ENCODE measurements at regions not wholly inside any gene's neighbourhood (a gene's known extent, or its start where the extent isn't known, plus 50 kb on each side); places are given as distances from the start of the nearest gene placed in this dataset.
"Not testable (repeated sequence)": the region's sequence is repeated elsewhere in the genome, so short reads cannot be mapped to it uniquely, and the experiment has no call there.

- no peaks in the 10 kb centered on the region for H3K9me3 Mint-ChIP-seq
- no peak for DNase-seq (ENCODE audit: low spot score)
These were observed 170.4 kb upstream of the ATP10A start for GRCh38 chr15:26033493-26033892.

GRCh38 chr15:26032162-26032846 lies 169.2 kb upstream of the ATP10A start:
- Mint-ChIP-seq H3K4me3 (no peak overlapping the region), H3K9me3 (no peaks in the 10 kb centered on the region), H3K27ac (no peak overlapping the region), H3K36me3 (ENCODE audit: low read depth) (no peaks in the 10 kb centered on the region), H3K4me1 (ENCODE audit: low read depth) (no peaks in the 10 kb centered on the region), H3K27me3 (ENCODE audit: low read depth) (no peaks in the 10 kb centered on the region)
- DNase-seq (ENCODE audit: low spot score) = no peak

More at GRCh38 chr15:26033493-26033892, 170.4 kb upstream of the ATP10A start:
- Mint-ChIP-seq H3K27ac (no peak overlapping the region), H3K4me1 (ENCODE audit: low read depth) (no peaks in the 10 kb centered on the region), H3K27me3 (ENCODE audit: low read depth) (peaks cover 3% of the 10 kb centered on the region), H3K36me3 (ENCODE audit: low read depth) (no peaks in the 10 kb centered on the region), H3K4me3 (no peak overlapping the region)

- not testable (repeated sequence) for H3K9me3 Mint-ChIP-seq; H3K4me1 Mint-ChIP-seq (ENCODE audit: low read depth); H3K27ac Mint-ChIP-seq; H3K4me3 Mint-ChIP-seq; DNase-seq (ENCODE audit: low spot score); H3K27me3 Mint-ChIP-seq (ENCODE audit: low read depth); H3K36me3 Mint-ChIP-seq (ENCODE audit: low read depth)
These were observed 166.5 kb upstream of the ATP10A start for GRCh38 chr15:26029586-26029985.

GRCh38 chr15:26029146-26029545 lies 166.0 kb upstream of the ATP10A start:
- H3K27ac Mint-ChIP-seq = no peak overlapping the region
- no peak for DNase-seq (ENCODE audit: low spot score)
- no peaks in the 10 kb centered on the region for H3K27me3 Mint-ChIP-seq (ENCODE audit: low read depth)
- no peaks in the 10 kb centered on the region for H3K4me1 Mint-ChIP-seq (ENCODE audit: low read depth)
- no peaks in the 10 kb centered on the region for H3K9me3 Mint-ChIP-seq
- no peak overlapping the region for H3K4me3 Mint-ChIP-seq
- no peaks in the 10 kb centered on the region for H3K36me3 Mint-ChIP-seq (ENCODE audit: low read depth)

GRCh38 chr15:26028086-26028740 lies 165.1 kb upstream of the ATP10A start:
- H3K27me3 Mint-ChIP-seq (ENCODE audit: low read depth) = no peaks in the 10 kb centered on the region
- H3K27ac Mint-ChIP-seq = no peak overlapping the region
- H3K36me3 Mint-ChIP-seq (ENCODE audit: low read depth) = no peaks in the 10 kb centered on the region
- H3K9me3 Mint-ChIP-seq = no peaks in the 10 kb centered on the region
- no peak for DNase-seq (ENCODE audit: low spot score)
- H3K4me3 Mint-ChIP-seq = no peak overlapping the region
- no peaks in the 10 kb centered on the region for H3K4me1 Mint-ChIP-seq (ENCODE audit: low read depth)

GRCh38 chr15:26026671-26027070 lies 163.5 kb upstream of the ATP10A start:
- not testable (repeated sequence) for H3K4me1 Mint-ChIP-seq (ENCODE audit: low read depth); H3K27ac Mint-ChIP-seq; H3K36me3 Mint-ChIP-seq (ENCODE audit: low read depth); H3K9me3 Mint-ChIP-seq; DNase-seq (ENCODE audit: low spot score); H3K4me3 Mint-ChIP-seq; H3K27me3 Mint-ChIP-seq (ENCODE audit: low read depth)

GRCh38 chr15:26024241-26024640 lies 161.1 kb upstream of the ATP10A start:
- Mint-ChIP-seq H3K27ac (no peak overlapping the region), H3K4me3 (no peak overlapping the region), H3K9me3 (no peaks in the 10 kb centered on the region), H3K27me3 (ENCODE audit: low read depth) (no peaks in the 10 kb centered on the region), H3K36me3 (ENCODE audit: low read depth) (no peaks in the 10 kb centered on the region), H3K4me1 (ENCODE audit: low read depth) (no peaks in the 10 kb centered on the region)
- DNase-seq (ENCODE audit: low spot score) = no peak

GRCh38 chr15:26023691-26024090 lies 160.6 kb upstream of the ATP10A start:
- Mint-ChIP-seq H3K36me3 (ENCODE audit: low read depth) (no peaks in the 10 kb centered on the region), H3K27me3 (ENCODE audit: low read depth) (no peaks in the 10 kb centered on the region), H3K9me3 (no peaks in the 10 kb centered on the region), H3K27ac (no peak overlapping the region), H3K4me1 (ENCODE audit: low read depth) (no peaks in the 10 kb centered on the region), H3K4me3 (no peak overlapping the region)
- DNase-seq (ENCODE audit: low spot score) = no peak

- H3K9me3 Mint-ChIP-seq = no peaks in the 10 kb centered on the region
- no peaks in the 10 kb centered on the region for H3K36me3 Mint-ChIP-seq (ENCODE audit: low read depth)
- no peak overlapping the region for H3K4me3 Mint-ChIP-seq
- no peak overlapping the region for H3K27ac Mint-ChIP-seq
- H3K27me3 Mint-ChIP-seq (ENCODE audit: low read depth) = no peaks in the 10 kb centered on the region
- H3K4me1 Mint-ChIP-seq (ENCODE audit: low read depth) = no peaks in the 10 kb centered on the region
- no peak for DNase-seq (ENCODE audit: low spot score)
These were observed 160.1 kb upstream of the ATP10A start for GRCh38 chr15:26023231-26023630.

- Mint-ChIP-seq H3K9me3 (no peaks in the 10 kb centered on the region), H3K4me3 (no peak overlapping the region), H3K4me1 (ENCODE audit: low read depth) (no peaks in the 10 kb centered on the region), H3K36me3 (ENCODE audit: low read depth) (no peaks in the 10 kb centered on the region), H3K27me3 (ENCODE audit: low read depth) (no peaks in the 10 kb centered on the region), H3K27ac (no peak overlapping the region)
- DNase-seq (ENCODE audit: low spot score) = no peak
These were observed 157.7 kb upstream of the ATP10A start for GRCh38 chr15:26020871-26021270.

GRCh38 chr15:26017665-26018064 lies 154.5 kb upstream of the ATP10A start:
- Mint-ChIP-seq H3K27me3 (ENCODE audit: low read depth) (peaks cover 2% of the 10 kb centered on the region), H3K4me1 (ENCODE audit: low read depth) (no peaks in the 10 kb centered on the region), H3K9me3 (no peaks in the 10 kb centered on the region), H3K4me3 (no peak overlapping the region), H3K36me3 (ENCODE audit: low read depth) (no peaks in the 10 kb centered on the region), H3K27ac (no peak overlapping the region)
- DNase-seq (ENCODE audit: low spot score) = no peak

GRCh38 chr15:26015516-26016075 lies 152.5 kb upstream of the ATP10A start:
- Mint-ChIP-seq H3K36me3 (ENCODE audit: low read depth) (no peaks in the 10 kb centered on the region), H3K4me1 (ENCODE audit: low read depth) (no peaks in the 10 kb centered on the region), H3K4me3 (no peak overlapping the region), H3K27me3 (ENCODE audit: low read depth) (peaks cover 2% of the 10 kb centered on the region), H3K9me3 (no peaks in the 10 kb centered on the region), H3K27ac (no peak overlapping the region)
- no peak for DNase-seq (ENCODE audit: low spot score)

- Mint-ChIP-seq H3K4me3 (no peak overlapping the region), H3K27ac (no peak overlapping the region), H3K4me1 (ENCODE audit: low read depth) (no peaks in the 10 kb centered on the region), H3K27me3 (ENCODE audit: low read depth) (peaks cover 2% of the 10 kb centered on the region), H3K36me3 (ENCODE audit: low read depth) (no peaks in the 10 kb centered on the region), H3K9me3 (no peaks in the 10 kb centered on the region)
- DNase-seq (ENCODE audit: low spot score) = no peak
These were observed 150.9 kb upstream of the ATP10A start for GRCh38 chr15:26013981-26014380.

- no peak overlapping the region for H3K27ac Mint-ChIP-seq
- H3K9me3 Mint-ChIP-seq = no peaks in the 10 kb centered on the region
- H3K4me1 Mint-ChIP-seq (ENCODE audit: low read depth) = no peaks in the 10 kb centered on the region
- no peak overlapping the region for H3K4me3 Mint-ChIP-seq
- no peak for DNase-seq (ENCODE audit: low spot score)
- H3K27me3 Mint-ChIP-seq (ENCODE audit: low read depth) = peaks cover 2% of the 10 kb centered on the region
- no peaks in the 10 kb centered on the region for H3K36me3 Mint-ChIP-seq (ENCODE audit: low read depth)
These were observed 148.8 kb upstream of the ATP10A start for GRCh38 chr15:26011916-26012315.
